CD14-positive monocyte (primary cell): ENCODE measurements at regions not wholly inside any gene's neighbourhood (a gene's known extent, or its start where the extent isn't known, plus 50 kb on each side); places are given as distances from the start of the nearest gene placed in this dataset.

Experiments used
- DNase-seq, 3 donors: peaks; one replicate each; pipeline ENCODE4 v3.0.0-alpha.2; 2011 to 2022
- H2AFZ ChIP-seq: 2 replicates; pipeline ENCODE4 v1.6.0; 2012; ENCODE audit warnings: mild to moderate bottlenecking, low read depth, low read length, inconsistent platforms; ENCODE audit not compliant: insufficient read depth, poor library complexity, severe bottlenecking
- H3K27ac ChIP-seq, 2 donors: 1 replicate in 1 of 2; 2 replicates in 1 of 2; pipeline ENCODE4 v1.5.1; 2012 to 2013; ENCODE audit warnings: low read length in 2 of 2, control low read depth in 1 of 2, inconsistent platforms in 1 of 2, low read depth in 1 of 2, mild to moderate bottlenecking in 1 of 2
- H3K27me3 ChIP-seq, 2 donors: one replicate each; pipeline versions ENCODE4 v1.6.0 to v1.6.1; 2011 to 2013; ENCODE audit warnings: low read length in 2 of 2; ENCODE audit not compliant: control insufficient read depth in 2 of 2, insufficient read depth in 2 of 2
- H3K36me3 ChIP-seq, 2 donors: replicated peaks in 1 of 2; 1 replicate in 1 of 2; 2 replicates in 1 of 2; pipeline versions ENCODE4 v1.5.1 to v1.6.1; 2012 to 2013; ENCODE audit warnings: low read length in 2 of 2, control low read depth in 1 of 2, inconsistent platforms in 1 of 2, mild to moderate bottlenecking in 1 of 2; ENCODE audit not compliant: insufficient read depth in 2 of 2, control insufficient read depth in 1 of 2
- H3K4me1 ChIP-seq, 2 donors: 1 replicate in 1 of 2; 2 replicates in 1 of 2; pipeline versions ENCODE4 v1.5.1 to v1.6.1; 2012 to 2013; ENCODE audit warnings: low read length in 2 of 2, control low read depth in 1 of 2, inconsistent platforms in 1 of 2, mild to moderate bottlenecking in 1 of 2, moderate library complexity in 1 of 2; ENCODE audit not compliant: insufficient read depth in 2 of 2, control insufficient read depth in 1 of 2
- H3K4me2 ChIP-seq: replicated peaks from 2 replicates; pipeline ENCODE3; 2012; ENCODE audit warnings: low read length, moderate library complexity, mild to moderate bottlenecking; ENCODE audit not compliant: poor library complexity, severe bottlenecking; ENCODE audit errors: extremely low read depth
- H3K4me3 ChIP-seq, 3 experiments: fragments of 200-600 bp in 1 of 3; sonication (generic) in 1 of 3; replicated peaks in 1 of 3; 1 replicate in 2 of 3; 2 replicates in 1 of 3; pipeline ENCODE4 v1.5.1; 2011 to 2013; ENCODE audit warnings: low read length in 3 of 3, mild to moderate bottlenecking in 3 of 3, control low read depth in 2 of 3, low read depth in 2 of 3, inconsistent platforms in 1 of 3, moderate library complexity in 1 of 3
- H3K79me2 ChIP-seq: 2 replicates; pipeline ENCODE4 v1.6.0; 2012; ENCODE audit warnings: mild to moderate bottlenecking, control low read depth, inconsistent platforms, low read length, moderate library complexity; ENCODE audit not compliant: insufficient read depth
- H3K9ac ChIP-seq: 2 replicates; pipeline ENCODE4 v1.6.0; 2017; ENCODE audit warnings: low read length, mild to moderate bottlenecking; ENCODE audit not compliant: insufficient read depth, poor library complexity, severe bottlenecking
- H3K9me3 ChIP-seq, 2 donors: replicated peaks in 1 of 2; 1 replicate in 1 of 2; 2 replicates in 1 of 2; pipeline versions ENCODE4 v1.5.1 to v1.6.1; 2012 to 2013; ENCODE audit warnings: low read length in 2 of 2, control low read depth in 1 of 2; ENCODE audit not compliant: control insufficient read depth in 1 of 2, insufficient read depth in 1 of 2
- H4K20me1 ChIP-seq: 2 replicates; pipeline ENCODE4 v1.6.0; 2012; ENCODE audit warnings: mild to moderate bottlenecking, low read length, control low read depth, moderate library complexity; ENCODE audit not compliant: insufficient read depth
- H3K27ac Mint-ChIP-seq, 7 donors: one replicate each; pipeline ENCODE4 v1.8.0; 2020; ENCODE audit warnings: mild to moderate bottlenecking in 7 of 7, mixed read lengths in 7 of 7, moderate library complexity in 6 of 7, inconsistent platforms in 2 of 7
- H3K27me3 Mint-ChIP-seq, 3 donors: one replicate each; pipeline ENCODE4 v1.8.0; 2021 to 2022; ENCODE audit warnings: low read depth in 3 of 3, mild to moderate bottlenecking in 3 of 3, mixed read lengths in 3 of 3, moderate library complexity in 3 of 3, inconsistent platforms in 1 of 3
- H3K36me3 Mint-ChIP-seq, 2 donors: one replicate each; pipeline ENCODE4 v1.8.0; 2020; ENCODE audit warnings: mixed read lengths in 2 of 2, inconsistent platforms in 1 of 2, mild to moderate bottlenecking in 1 of 2
- H3K4me1 Mint-ChIP-seq: one replicate; pipeline ENCODE4 v1.8.0; 2020; ENCODE audit warnings: mild to moderate bottlenecking, mixed read lengths
- H3K4me3 Mint-ChIP-seq, 2 donors: one replicate each; pipeline ENCODE4 v1.8.0; 2020; ENCODE audit warnings: mild to moderate bottlenecking in 2 of 2, mixed read lengths in 2 of 2, moderate library complexity in 1 of 2
- H3K9me3 Mint-ChIP-seq, 7 donors: one replicate each; pipeline ENCODE4 v1.8.0; 2020 to 2022; ENCODE audit warnings: mixed read lengths in 7 of 7, mild to moderate bottlenecking in 6 of 7, moderate library complexity in 6 of 7, inconsistent platforms in 2 of 7
- WGBS: methylation state at CpG from one replicate; pipeline ENCODE4 v1.1.5; 2013; ENCODE audit warnings: missing lambda C conversion rate; ENCODE audit not compliant: insufficient coverage; 5-methylcytosine and 5-hydroxymethylcytosine counted together
- intact Hi-C, 2 donors: fragments of 100-400 bp; cut with micrococcal nuclease; formaldehyde crosslinking; loops; one replicate each; pipeline versions ENCODE4 v1.15.0 to v1.15.1; 2023
- TF ChIP-seq, protein P1 (sequence below): fragments of 200-600 bp; IDR thresholded peaks from one replicate; pipeline ENCODE4 v1.8.0; 2022; ENCODE audit warnings: antibody characterized with exemption, mild to moderate bottlenecking

DNA sequence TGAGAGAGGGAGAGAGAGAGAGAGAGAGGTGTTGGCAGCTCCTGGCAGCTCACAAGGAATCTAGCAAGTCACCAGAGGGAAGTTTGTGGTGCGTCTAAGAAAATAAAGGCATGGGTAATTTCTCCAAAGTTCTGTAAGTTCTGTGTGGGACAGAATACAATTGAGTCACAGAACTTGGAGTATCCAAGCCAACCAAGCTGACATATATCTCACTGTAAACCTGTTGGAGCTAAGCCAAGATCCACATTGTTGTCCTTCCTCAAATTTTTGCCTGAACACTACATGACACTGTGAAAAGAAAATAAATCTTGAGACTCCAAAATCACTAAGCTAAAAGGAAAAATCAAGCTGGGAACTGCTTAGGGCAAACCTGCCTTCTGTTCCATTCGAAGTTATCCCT lies 436.7 kb downstream of the MEI4 start:
- Mint-ChIP-seq H3K4me3 (no peak overlapping the region), H3K4me1 (no peaks in the 10 kb centered on the region), H3K27me3 (peaks cover 0 to 2% (median 0%) of the 10 kb centered on the region in 3 donors), H3K36me3 (no peaks in the 10 kb centered on the region), H3K9me3 (peaks cover 2 to 9% (median 5%) of the 10 kb centered on the region in 7 donors), H3K27ac (no peak overlapping the region)
- no peak overlapping the region for H2AFZ ChIP-seq
- intact Hi-C loops = no loop called here
- 50% methylated on average over 1 of the region's 2 CpGs for WGBS
- H4K20me1 ChIP-seq = no peaks in the 10 kb centered on the region
- no peak overlapping the region for H3K4me2 ChIP-seq
- no peak for DNase-seq
- no peaks in the 10 kb centered on the region for H3K27me3 ChIP-seq
- no peak overlapping the region for H3K4me3 ChIP-seq
- H3K36me3 ChIP-seq = no peaks in the 10 kb centered on the region
- H3K79me2 ChIP-seq = no peaks in the 10 kb centered on the region
- peaks cover 9 to 15% of the 10 kb centered on the region in 2 donors for H3K9me3 ChIP-seq
- H3K27ac ChIP-seq = no peak overlapping the region
- TF ChIP-seq, protein P1, sequence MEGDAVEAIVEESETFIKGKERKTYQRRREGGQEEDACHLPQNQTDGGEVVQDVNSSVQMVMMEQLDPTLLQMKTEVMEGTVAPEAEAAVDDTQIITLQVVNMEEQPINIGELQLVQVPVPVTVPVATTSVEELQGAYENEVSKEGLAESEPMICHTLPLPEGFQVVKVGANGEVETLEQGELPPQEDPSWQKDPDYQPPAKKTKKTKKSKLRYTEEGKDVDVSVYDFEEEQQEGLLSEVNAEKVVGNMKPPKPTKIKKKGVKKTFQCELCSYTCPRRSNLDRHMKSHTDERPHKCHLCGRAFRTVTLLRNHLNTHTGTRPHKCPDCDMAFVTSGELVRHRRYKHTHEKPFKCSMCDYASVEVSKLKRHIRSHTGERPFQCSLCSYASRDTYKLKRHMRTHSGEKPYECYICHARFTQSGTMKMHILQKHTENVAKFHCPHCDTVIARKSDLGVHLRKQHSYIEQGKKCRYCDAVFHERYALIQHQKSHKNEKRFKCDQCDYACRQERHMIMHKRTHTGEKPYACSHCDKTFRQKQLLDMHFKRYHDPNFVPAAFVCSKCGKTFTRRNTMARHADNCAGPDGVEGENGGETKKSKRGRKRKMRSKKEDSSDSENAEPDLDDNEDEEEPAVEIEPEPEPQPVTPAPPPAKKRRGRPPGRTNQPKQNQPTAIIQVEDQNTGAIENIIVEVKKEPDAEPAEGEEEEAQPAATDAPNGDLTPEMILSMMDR = no peak
- no peak overlapping the region for H3K9ac ChIP-seq
- H3K4me1 ChIP-seq = no peaks in the 10 kb centered on the region

- no CpG with 5 or more reads among the region's 1 CpG for WGBS
- peaks cover 0 to 2% (median 0%) of the 10 kb centered on the region in 3 donors for H3K27me3 Mint-ChIP-seq
- DNase-seq = no peak
- no peaks in the 10 kb centered on the region for H3K9me3 ChIP-seq
- no peak overlapping the region for H3K27ac Mint-ChIP-seq
- no peak overlapping the region for H3K9ac ChIP-seq
- intact Hi-C loops = loop anchor here in 1 of 2 donors (10.0 kb wide), 1 partner anchor 61 kb away; no protein-coding TSS in a partner anchor
- H3K79me2 ChIP-seq = no peaks in the 10 kb centered on the region
- no peaks in the 10 kb centered on the region for H3K27me3 ChIP-seq
- H3K4me1 Mint-ChIP-seq = no peaks in the 10 kb centered on the region
- no peaks in the 10 kb centered on the region for H3K36me3 Mint-ChIP-seq
- H4K20me1 ChIP-seq = no peaks in the 10 kb centered on the region
- H3K4me2 ChIP-seq = no peak overlapping the region
- H2AFZ ChIP-seq = no peak overlapping the region
- no peak overlapping the region for H3K27ac ChIP-seq
- H3K36me3 ChIP-seq = no peaks in the 10 kb centered on the region
- TF ChIP-seq, protein P1 = no peak
- no peaks in the 10 kb centered on the region for H3K4me1 ChIP-seq
- H3K9me3 Mint-ChIP-seq = peaks cover 0 to 4% (median 0%) of the 10 kb centered on the region in 7 donors
- no peak overlapping the region for H3K4me3 ChIP-seq
- H3K4me3 Mint-ChIP-seq = no peak overlapping the region
These were observed 441.1 kb downstream of the MEI4 start for GRCh38 chr6:78093906-78094305.
